ENCODE measurements at regions not wholly inside any gene's neighbourhood (a gene's known extent, or its start where the extent isn't known, plus 50 kb on each side); places are given as distances from the start of the nearest gene placed in this dataset.
"Not testable (repeated sequence)": the region's sequence is repeated elsewhere in the genome, so short reads cannot be mapped to it uniquely, and the experiment has no call there.

- TF ChIP-seq CTCF (IDR thresholded peaks at IDR 0.05) = peak in 2 of 4 experiments; percentile 12 to 15
- TF ChIP-seq POLR2A (IDR thresholded peaks at IDR 0.05) = not testable (repeated sequence)
Observed at GRCh38 chr7:6965051-6965450, 139.0 kb upstream of the CCZ1B start.

Measured in sigmoid colon (tissue), 3 donors.